B cell (primary cell): ENCODE measurements at regions not wholly inside any gene's neighbourhood (a gene's known extent, or its start where the extent isn't known, plus 50 kb on each side); places are given as distances from the start of the nearest gene placed in this dataset.

Experiments
- ATAC-seq: fragments of 200-7000 bp; cut with Tn5 transposase; one replicate; pipeline ENCODE4 v1.10.0; 2021; ENCODE audit warnings: low read depth, mild to moderate bottlenecking, moderate number of reproducible peaks, moderate library complexity
- CTCF ChIA-PET: fragments of 350-600 bp; sonication (Branson Sonifier 250); formaldehyde crosslinking; loops from one replicate; lab custom pipeline; 2021; ENCODE audit warnings: antibody characterized with exemption, inconsistent platforms; lab: Charles Lee
- POLR2A ChIA-PET: fragments of 350-600 bp; sonication (Branson Sonifier 250); formaldehyde crosslinking; loops from one replicate; lab custom pipeline; 2021; ENCODE audit warnings: antibody characterized with exemption; lab: Charles Lee
- DNase-seq: peaks from one replicate; pipeline ENCODE4 v3.0.0; 2013
- H2AFZ ChIP-seq: 2 replicates; pipeline ENCODE4 v1.6.1; 2012; ENCODE audit warnings: mild to moderate bottlenecking, low read depth, low read length; ENCODE audit not compliant: insufficient read depth, poor library complexity, severe bottlenecking
- H3K27ac ChIP-seq, 2 donors: 1 replicate in 1 of 2; 2 replicates in 1 of 2; pipeline ENCODE4 v1.5.1; 2012 to 2013; ENCODE audit warnings: low read length in 2 of 2, mild to moderate bottlenecking in 2 of 2, moderate library complexity in 1 of 2
- H3K27me3 ChIP-seq, 4 experiments: fragments of 200-600 bp in 1 of 4; sonication (generic) in 1 of 4; replicated peaks in 1 of 4; 1 replicate in 2 of 4; 2 replicates in 2 of 4; pipeline versions ENCODE4 v1.6.1 to v1.7.0; 2013 to 2016; ENCODE audit warnings: low read length in 3 of 4, mild to moderate bottlenecking in 2 of 4, mixed read lengths in 1 of 4, moderate library complexity in 1 of 4; ENCODE audit not compliant: insufficient read depth in 4 of 4, control insufficient read depth in 3 of 4; ENCODE audit errors: control extremely low read depth in 1 of 4
- H3K36me3 ChIP-seq, 2 experiments: replicated peaks in 1 of 2; 1 replicate in 1 of 2; 2 replicates in 1 of 2; pipeline versions ENCODE4 v1.6.1 to v1.7.1; 2013; ENCODE audit warnings: low read length in 1 of 2; ENCODE audit not compliant: insufficient read depth in 2 of 2, control insufficient read depth in 1 of 2; ENCODE audit errors: control extremely low read depth in 1 of 2, extremely low read depth in 1 of 2
- H3K4me1 ChIP-seq, 2 donors: fragments of 200-600 bp in 1 of 2; sonication (generic) in 1 of 2; 1 replicate in 1 of 2; 2 replicates in 1 of 2; pipeline versions ENCODE4 v1.5.1 to v1.6.1; 2013 to 2017; ENCODE audit warnings: low read length in 2 of 2; ENCODE audit not compliant: control insufficient read depth in 2 of 2, insufficient read depth in 2 of 2
- H3K4me2 ChIP-seq: replicated peaks from 2 replicates; pipeline ENCODE3; 2012; ENCODE audit warnings: mild to moderate bottlenecking, low read depth, low read length; ENCODE audit not compliant: poor library complexity, severe bottlenecking
- H3K4me3 ChIP-seq, 5 experiments: fragments of 200-600 bp in 1 of 5; sonication (generic) in 1 of 5; 1 replicate in 3 of 5; 2 replicates in 2 of 5; pipeline versions ENCODE4 v1.5.1 to v1.7.0; 2011 to 2016; ENCODE audit warnings: low read length in 4 of 5, mild to moderate bottlenecking in 4 of 5, low read depth in 2 of 5, control low read depth in 1 of 5, moderate library complexity in 1 of 5; ENCODE audit not compliant: insufficient read depth in 1 of 5; ENCODE audit errors: control extremely low read depth in 1 of 5, extremely low read depth in 1 of 5
- H3K79me2 ChIP-seq: fragments of 200-600 bp; sonication (generic); one replicate; pipeline ENCODE4 v1.6.0; 2016; ENCODE audit warnings: low read length; ENCODE audit not compliant: control insufficient read depth, insufficient read depth
- H3K9ac ChIP-seq: fragments of 200-600 bp; sonication (generic); 2 replicates; pipeline ENCODE4 v1.6.1; 2017; ENCODE audit warnings: mild to moderate bottlenecking, low read length, moderate library complexity
- H3K9me3 ChIP-seq, 3 donors: one replicate each; pipeline versions ENCODE4 v1.6.1 to v1.7.1; 2013; ENCODE audit warnings: low read length in 2 of 3; ENCODE audit not compliant: control insufficient read depth in 2 of 3, insufficient read depth in 1 of 3; ENCODE audit errors: control extremely low read depth in 1 of 3
- H4K20me1 ChIP-seq: 2 replicates; pipeline ENCODE4 v1.6.0; 2012; ENCODE audit warnings: mild to moderate bottlenecking, low read length; ENCODE audit not compliant: insufficient read depth, control insufficient read depth, poor library complexity, severe bottlenecking
- H3K27ac Mint-ChIP-seq: one replicate; pipeline ENCODE4 v1.8.0; 2021; ENCODE audit warnings: mixed read lengths
- H3K27me3 Mint-ChIP-seq: one replicate; pipeline ENCODE4 v1.8.0; 2021; ENCODE audit warnings: mixed read lengths
- H3K4me1 Mint-ChIP-seq: one replicate; pipeline ENCODE4 v1.8.0; 2021; ENCODE audit warnings: mixed read lengths
- H3K4me3 Mint-ChIP-seq: one replicate; pipeline ENCODE4 v1.8.0; 2021; ENCODE audit warnings: mixed read lengths
- H3K9me3 Mint-ChIP-seq: one replicate; pipeline ENCODE4 v1.8.0; 2022; ENCODE audit warnings: mixed read lengths; ENCODE audit not compliant: insufficient read depth
- EZH2 ChIP-seq: IDR thresholded peaks from 2 replicates; pipeline ENCODE4 v1.6.1; 2012; ENCODE audit warnings: borderline replicate concordance, low read depth, mild to moderate bottlenecking, moderate library complexity, low read length; ENCODE audit not compliant: insufficient read depth, poor library complexity, severe bottlenecking
- WGBS: methylation state at CpG from one replicate; pipeline ENCODE4 v1.1.5; 2013; ENCODE audit warnings: missing lambda C conversion rate; ENCODE audit not compliant: insufficient coverage; 5-methylcytosine and 5-hydroxymethylcytosine counted together
- intact Hi-C: fragments of 100-400 bp; cut with micrococcal nuclease; formaldehyde crosslinking; loops from one replicate; pipeline ENCODE4 v1.10.0; 2022
- TF ChIP-seq, protein P1 (sequence below): fragments of 200-600 bp; IDR thresholded peaks from one replicate; pipeline ENCODE4 v1.8.0; 2022; ENCODE audit warnings: antibody characterized with exemption, mild to moderate bottlenecking

- DNase-seq = no peak
- Histone ChIP-seq H3K79me2 (no peaks in the 10 kb centered on the region), H3K27me3 (no peaks in the 10 kb centered on the region), H3K27ac (no peak overlapping the region), H4K20me1 (no peaks in the 10 kb centered on the region), H2AFZ (no peak overlapping the region), H3K4me2 (no peak overlapping the region), H3K36me3 (no peaks in the 10 kb centered on the region), H3K9me3 (no peaks in the 10 kb centered on the region), H3K9ac (no peak overlapping the region), H3K4me3 (no peak overlapping the region), H3K4me1 (no peaks in the 10 kb centered on the region)
- Mint-ChIP-seq H3K4me1 (no peaks in the 10 kb centered on the region), H3K27me3 (no peaks in the 10 kb centered on the region), H3K27ac (no peak overlapping the region), H3K4me3 (no peak overlapping the region), H3K9me3 (no peaks in the 10 kb centered on the region)
- intact Hi-C loops = no loop called here
- ChIA-PET POLR2A (no interaction called here), CTCF (interaction anchor here (1.0 to 1.6 kb wide), 2 partner anchors 9 to 231 kb away, joined by 5 read pairs; no protein-coding TSS in a partner anchor)
- ATAC-seq = no peak
- TF ChIP-seq EZH2 = no peak
- TF ChIP-seq, protein P1, sequence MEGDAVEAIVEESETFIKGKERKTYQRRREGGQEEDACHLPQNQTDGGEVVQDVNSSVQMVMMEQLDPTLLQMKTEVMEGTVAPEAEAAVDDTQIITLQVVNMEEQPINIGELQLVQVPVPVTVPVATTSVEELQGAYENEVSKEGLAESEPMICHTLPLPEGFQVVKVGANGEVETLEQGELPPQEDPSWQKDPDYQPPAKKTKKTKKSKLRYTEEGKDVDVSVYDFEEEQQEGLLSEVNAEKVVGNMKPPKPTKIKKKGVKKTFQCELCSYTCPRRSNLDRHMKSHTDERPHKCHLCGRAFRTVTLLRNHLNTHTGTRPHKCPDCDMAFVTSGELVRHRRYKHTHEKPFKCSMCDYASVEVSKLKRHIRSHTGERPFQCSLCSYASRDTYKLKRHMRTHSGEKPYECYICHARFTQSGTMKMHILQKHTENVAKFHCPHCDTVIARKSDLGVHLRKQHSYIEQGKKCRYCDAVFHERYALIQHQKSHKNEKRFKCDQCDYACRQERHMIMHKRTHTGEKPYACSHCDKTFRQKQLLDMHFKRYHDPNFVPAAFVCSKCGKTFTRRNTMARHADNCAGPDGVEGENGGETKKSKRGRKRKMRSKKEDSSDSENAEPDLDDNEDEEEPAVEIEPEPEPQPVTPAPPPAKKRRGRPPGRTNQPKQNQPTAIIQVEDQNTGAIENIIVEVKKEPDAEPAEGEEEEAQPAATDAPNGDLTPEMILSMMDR = no peak
- WGBS = 88% methylated on average over 2 of the region's 3 CpGs
These were observed 201.6 kb upstream of the C1QTNF7 start for GRCh38 chr4:15226203-15226602.

- H2AFZ ChIP-seq = no peak overlapping the region
- no peak overlapping the region for H3K27ac ChIP-seq
- H4K20me1 ChIP-seq = no peaks in the 10 kb centered on the region
- DNase-seq (peak; percentile 79), ATAC-seq (peak; percentile 79)
- H3K4me1 ChIP-seq = peaks cover 13 to 16% of the 10 kb centered on the region in 2 donors
- no peak overlapping the region for H3K27ac Mint-ChIP-seq
- no peak overlapping the region for H3K4me3 ChIP-seq
- H3K9ac ChIP-seq = no peak overlapping the region
- ChIA-PET CTCF (interaction anchor here (0.6 to 5.1 kb wide), 6 partner anchors 150 to 420 kb away, joined by 3 to 78 read pairs (median 5); no protein-coding TSS in a partner anchor), POLR2A (no interaction called here)
- H3K79me2 ChIP-seq = no peaks in the 10 kb centered on the region
- H3K27me3 ChIP-seq = no peaks in the 10 kb centered on the region
- H3K36me3 ChIP-seq = no peaks in the 10 kb centered on the region
- no peak overlapping the region for H3K4me3 Mint-ChIP-seq
- no peaks in the 10 kb centered on the region for H3K9me3 ChIP-seq
- WGBS = 96% methylated on average over 4 of the region's 8 CpGs
- H3K9me3 Mint-ChIP-seq = no peaks in the 10 kb centered on the region
- H3K4me2 ChIP-seq = no peak overlapping the region
- intact Hi-C loops = loop anchor here (1.0 to 10.0 kb wide), 4 partner anchors 226 to 1577 kb away; no protein-coding TSS in a partner anchor
- TF ChIP-seq, protein P1 = peak; percentile 79
- no peak for TF ChIP-seq EZH2
- peaks cover 25% of the 10 kb centered on the region for H3K4me1 Mint-ChIP-seq
- peaks cover 3% of the 10 kb centered on the region for H3K27me3 Mint-ChIP-seq
These were observed 196.4 kb upstream of the C1QTNF7 start for GRCh38 chr4:15231265-15232091.
